Activated naive CD4-positive, alpha-beta T cell treated with anti-CD3 and anti-CD28 coated beads, Interleukin-2, amount 10 ng/mL, durations not matched to agents 7 days and 5 days (primary cell): ENCODE measurements at regions not wholly inside any gene's neighbourhood (a gene's known extent, or its start where the extent isn't known, plus 50 kb on each side); places are given as distances from the start of the nearest gene placed in this dataset.
"Not testable (repeated sequence)": the region's sequence is repeated elsewhere in the genome, so short reads cannot be mapped to it uniquely, and the experiment has no call there.

Source experiments
- CTCF ChIA-PET: fragments of 350-600 bp; sonication (Branson Sonifier 250); formaldehyde crosslinking; loops from one replicate; lab custom pipeline; 2021; ENCODE audit warnings: antibody characterized with exemption; lab: Charles Lee
- DNase-seq: peaks from one replicate; pipeline ENCODE4 v3.0.0-alpha.2; 2020
- H3K27ac Mint-ChIP-seq: one replicate; pipeline ENCODE4 v1.8.0; 2021; ENCODE audit warnings: mild to moderate bottlenecking, moderate library complexity, mixed read lengths
- H3K27me3 Mint-ChIP-seq: one replicate; pipeline ENCODE4 v1.8.0; 2021; ENCODE audit warnings: mild to moderate bottlenecking, mixed read lengths
- H3K36me3 Mint-ChIP-seq: one replicate; pipeline ENCODE4 v1.8.0; 2021; ENCODE audit warnings: mixed read lengths
- H3K4me1 Mint-ChIP-seq: one replicate; pipeline ENCODE4 v1.8.0; 2021; ENCODE audit warnings: mixed read lengths
- H3K4me3 Mint-ChIP-seq: one replicate; pipeline ENCODE4 v1.8.0; 2021; ENCODE audit warnings: mild to moderate bottlenecking, moderate library complexity, mixed read lengths
- H3K9me3 Mint-ChIP-seq: one replicate; pipeline ENCODE4 v1.8.0; 2021; ENCODE audit warnings: mixed read lengths

DNA sequence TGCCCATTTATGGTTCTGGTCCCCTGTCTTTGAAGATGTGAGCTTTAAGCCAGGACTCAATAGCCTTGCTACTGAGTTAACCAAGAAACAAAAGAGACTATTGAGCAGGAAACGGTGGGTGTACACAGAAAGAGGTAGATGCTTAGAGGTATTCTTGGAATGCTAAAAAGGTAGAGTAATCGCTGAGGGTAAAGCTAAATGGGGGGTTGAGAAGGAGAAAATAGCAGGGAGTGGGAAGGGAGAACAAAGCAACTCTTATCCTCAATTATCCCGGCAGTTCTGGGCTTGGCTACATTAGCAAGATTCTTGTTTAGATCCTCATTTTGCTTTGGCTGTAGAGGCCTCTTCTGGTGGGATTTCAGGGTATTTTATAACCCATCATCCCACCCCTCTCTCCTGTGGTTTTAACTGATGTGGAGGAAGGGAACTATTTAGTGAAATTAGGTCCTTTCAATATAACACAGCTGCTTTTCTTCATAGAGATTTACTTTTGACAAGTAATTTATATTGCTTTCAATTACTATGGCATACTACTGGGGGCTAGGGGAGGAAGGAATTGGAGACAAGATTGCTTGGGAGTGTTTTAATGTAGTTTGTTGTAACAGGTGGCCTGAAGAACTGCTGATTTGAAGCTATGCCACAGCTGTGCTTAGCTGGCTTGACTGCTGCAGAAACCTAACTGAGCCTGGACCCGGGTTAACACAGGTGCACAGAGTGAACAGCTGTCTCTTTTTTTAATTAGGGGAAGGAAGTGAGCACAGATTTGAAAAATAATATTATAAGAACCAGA is 234.3 kb upstream of the CCDC54 start:
- H3K9me3 Mint-ChIP-seq, result no peaks in the 10 kb centered on the region
- no peaks in the 10 kb centered on the region for H3K36me3 Mint-ChIP-seq
- H3K27ac Mint-ChIP-seq, result no peak overlapping the region
- CTCF ChIA-PET, result no interaction called here
- H3K4me3 Mint-ChIP-seq, result no peak overlapping the region
- no peaks in the 10 kb centered on the region for H3K27me3 Mint-ChIP-seq
- H3K4me1 Mint-ChIP-seq, result no peaks in the 10 kb centered on the region
- DNase-seq, result no peak

DNA sequence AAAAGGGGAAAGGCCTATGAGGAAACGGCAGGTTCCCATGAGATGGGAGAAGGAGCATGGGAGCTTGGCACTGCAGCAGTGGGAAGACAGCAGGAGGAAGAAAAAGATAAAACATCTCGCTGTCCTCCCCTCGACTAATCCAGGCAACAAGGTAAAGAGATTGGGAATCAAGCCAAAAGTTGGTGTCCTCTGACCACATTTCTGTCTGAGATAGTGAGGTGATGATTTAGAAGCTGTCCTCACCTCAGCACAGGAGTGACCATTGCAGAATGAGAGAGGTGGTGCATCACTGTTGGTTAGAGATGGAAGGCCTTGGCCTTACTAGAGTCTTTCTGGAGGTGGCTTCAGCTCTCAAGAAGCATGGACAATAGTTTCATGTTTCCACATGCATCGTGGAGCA is 226.6 kb upstream of the CCDC54 start:
- no peaks in the 10 kb centered on the region for H3K27me3 Mint-ChIP-seq
- CTCF ChIA-PET, result no interaction called here
- H3K4me3 Mint-ChIP-seq, result no peak overlapping the region

GRCh38 chr3:107153981-107154380 is 223.3 kb upstream of the CCDC54 start:
- no peak overlapping the region for H3K4me3 Mint-ChIP-seq
- no peaks in the 10 kb centered on the region for H3K36me3 Mint-ChIP-seq
- H3K9me3 Mint-ChIP-seq, result peaks cover 13% of the 10 kb centered on the region
- H3K27me3 Mint-ChIP-seq, result no peaks in the 10 kb centered on the region
- no peak overlapping the region for H3K27ac Mint-ChIP-seq
- CTCF ChIA-PET, result no interaction called here
- DNase-seq, result no peak
- no peaks in the 10 kb centered on the region for H3K4me1 Mint-ChIP-seq

More for the DNA sequence above, 226.6 kb upstream of the CCDC54 start:
- DNase-seq, result no peak
- Mint-ChIP-seq H3K36me3 (no peaks in the 10 kb centered on the region), H3K4me1 (no peaks in the 10 kb centered on the region), H3K9me3 (peaks cover 2% of the 10 kb centered on the region), H3K27ac (no peak overlapping the region)

DNA sequence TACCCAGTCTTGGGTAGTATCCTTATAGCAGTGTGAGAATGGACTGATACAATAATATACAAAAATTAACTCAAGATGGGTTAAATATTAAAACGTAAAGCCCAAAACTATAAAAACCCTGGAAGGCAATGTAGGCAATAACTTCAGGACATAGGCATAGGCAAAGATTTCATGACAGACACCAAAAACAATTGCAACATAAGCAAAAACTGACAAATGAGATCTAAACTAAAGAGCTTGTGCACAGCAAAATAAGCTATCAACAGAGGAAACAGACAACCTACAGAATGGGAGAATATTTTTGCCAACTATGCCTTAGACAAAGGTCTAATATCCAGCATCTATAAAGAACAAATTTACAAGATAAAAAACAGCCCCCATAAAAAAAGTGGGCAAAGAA is 204.8 kb upstream of the CCDC54 start:
- no peak overlapping the region for H3K27ac Mint-ChIP-seq
- DNase-seq, result no peak
- no peaks in the 10 kb centered on the region for H3K27me3 Mint-ChIP-seq
- no peak overlapping the region for H3K4me3 Mint-ChIP-seq
- CTCF ChIA-PET, result no interaction called here
- H3K4me1 Mint-ChIP-seq, result no peaks in the 10 kb centered on the region
- no peaks in the 10 kb centered on the region for H3K36me3 Mint-ChIP-seq
- no peaks in the 10 kb centered on the region for H3K9me3 Mint-ChIP-seq

- Mint-ChIP-seq H3K36me3 (no peaks in the 10 kb centered on the region), H3K9me3 (no peaks in the 10 kb centered on the region), H3K4me1 (no peaks in the 10 kb centered on the region), H3K27me3 (no peaks in the 10 kb centered on the region), H3K27ac (no peak overlapping the region), H3K4me3 (no peak overlapping the region)
- CTCF ChIA-PET, result no interaction called here
- DNase-seq, result no peak
Measured at GRCh38 chr3:107184375-107184774, 192.9 kb upstream of the CCDC54 start.

DNA sequence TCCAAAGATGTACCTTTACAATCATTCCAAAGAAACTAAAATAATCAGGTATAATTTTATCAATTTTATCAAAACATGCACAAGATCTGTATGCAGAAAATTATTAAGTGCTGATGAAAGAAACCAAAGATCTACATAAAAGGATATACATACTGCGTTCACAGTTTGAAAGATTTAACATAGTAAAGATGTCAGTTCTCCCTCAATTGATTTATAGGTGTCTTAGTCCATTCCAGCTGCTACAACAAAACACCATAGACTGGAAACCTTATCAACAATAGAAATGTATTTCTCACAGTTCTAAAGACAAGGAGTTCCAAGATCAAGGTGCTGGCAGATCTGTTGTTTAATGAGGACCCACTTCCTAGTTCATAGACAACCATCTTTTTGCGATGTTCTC is 189.0 kb upstream of the CCDC54 start:
- Mint-ChIP-seq H3K4me1 (no peaks in the 10 kb centered on the region), H3K27ac (no peak overlapping the region), H3K27me3 (no peaks in the 10 kb centered on the region), H3K9me3 (no peaks in the 10 kb centered on the region), H3K36me3 (no peaks in the 10 kb centered on the region), H3K4me3 (no peak overlapping the region)
- CTCF ChIA-PET, result no interaction called here
- no peak for DNase-seq

GRCh38 chr3:107189158-107189791 is 188.0 kb upstream of the CCDC54 start:
- Mint-ChIP-seq H3K4me1 (no peaks in the 10 kb centered on the region), H3K27me3 (no peaks in the 10 kb centered on the region), H3K27ac (no peak overlapping the region), H3K9me3 (no peaks in the 10 kb centered on the region), H3K4me3 (no peak overlapping the region), H3K36me3 (no peaks in the 10 kb centered on the region)
- DNase-seq, result no peak
- CTCF ChIA-PET, result interaction anchor here (0.7 kb wide), 1 partner anchor 791 kb away, joined by 3 read pairs; no protein-coding TSS in a partner anchor

DNA sequence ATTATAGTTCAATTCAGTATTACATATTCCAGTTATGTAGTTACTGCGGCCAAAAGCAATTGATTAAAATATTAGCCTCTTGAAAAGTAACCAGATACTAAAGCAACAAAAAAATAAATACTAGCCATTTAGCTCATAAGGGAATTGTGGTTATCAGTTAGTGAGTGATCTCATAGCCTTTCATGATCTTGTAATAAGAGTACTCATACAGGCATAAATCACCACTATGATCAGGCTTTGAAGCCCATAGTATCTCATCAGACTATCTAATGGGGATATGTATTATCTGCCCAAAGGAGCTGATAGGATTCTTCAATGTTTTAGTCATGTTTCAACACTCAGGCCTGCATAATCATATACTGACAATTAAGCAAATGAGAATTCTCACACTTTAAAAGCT is 184.1 kb upstream of the CCDC54 start:
- CTCF ChIA-PET, result no interaction called here
- H3K4me1 Mint-ChIP-seq, result no peaks in the 10 kb centered on the region
- H3K36me3 Mint-ChIP-seq, result no peaks in the 10 kb centered on the region
- H3K27me3 Mint-ChIP-seq, result no peaks in the 10 kb centered on the region
- H3K4me3 Mint-ChIP-seq, result no peak overlapping the region
- H3K9me3 Mint-ChIP-seq, result no peaks in the 10 kb centered on the region
- no peak overlapping the region for H3K27ac Mint-ChIP-seq
- DNase-seq, result no peak

DNA sequence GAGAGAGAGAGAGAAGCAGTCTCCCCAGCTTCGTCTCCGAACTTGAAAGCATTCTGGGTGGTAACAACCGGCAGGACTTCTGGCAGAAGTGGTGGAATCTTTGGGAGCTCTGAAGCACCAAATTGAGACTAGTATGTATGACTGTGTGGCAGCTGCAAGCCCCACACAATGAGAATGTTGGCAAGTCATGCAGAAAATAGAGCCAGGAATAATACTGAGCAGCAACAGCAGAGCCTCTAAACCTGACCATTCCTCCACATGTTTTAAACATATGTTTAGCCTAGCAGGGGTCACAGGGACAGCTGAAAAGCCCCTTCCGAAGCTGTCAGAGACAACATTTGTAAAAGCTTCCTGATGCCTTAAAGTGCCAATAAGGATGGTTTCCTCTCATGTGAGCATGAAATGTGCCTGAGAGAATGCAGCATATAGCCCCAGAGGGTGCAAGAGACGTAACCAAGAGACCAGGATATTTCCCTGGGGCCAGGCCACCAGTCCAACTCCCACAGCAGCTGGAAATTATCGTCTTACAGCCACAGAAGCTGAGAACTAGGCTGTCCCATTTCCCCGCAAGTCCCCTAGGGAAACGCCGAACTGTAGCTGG is 178.6 kb upstream of the CCDC54 start:
- CTCF ChIA-PET, result no interaction called here
- no peak for DNase-seq
- H3K4me3 Mint-ChIP-seq, result no peak overlapping the region
- no peak overlapping the region for H3K27ac Mint-ChIP-seq
- no peaks in the 10 kb centered on the region for H3K9me3 Mint-ChIP-seq
- H3K36me3 Mint-ChIP-seq, result no peaks in the 10 kb centered on the region
- H3K4me1 Mint-ChIP-seq, result no peaks in the 10 kb centered on the region
- H3K27me3 Mint-ChIP-seq, result peaks cover 4% of the 10 kb centered on the region

DNA sequence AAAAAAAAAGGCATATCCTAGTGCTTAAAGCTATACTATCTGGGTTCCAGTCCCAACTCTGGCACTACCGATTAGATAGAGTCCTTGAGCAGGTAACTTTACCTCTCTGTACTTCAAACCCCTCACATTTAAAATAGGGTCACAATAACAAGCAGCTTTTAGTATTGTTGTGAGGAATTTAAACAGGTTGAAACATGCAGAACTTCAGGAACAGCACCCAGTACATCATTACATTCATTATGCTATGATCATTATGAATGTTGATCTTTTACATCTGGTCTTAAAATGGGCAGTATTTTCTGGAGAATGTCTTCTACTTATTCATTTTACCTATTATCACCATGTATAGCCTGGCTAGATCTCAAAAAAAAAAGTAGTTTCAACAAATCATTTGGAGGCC is 176.1 kb upstream of the CCDC54 start:
- Mint-ChIP-seq H3K27ac (no peak overlapping the region), H3K27me3 (peaks cover 4% of the 10 kb centered on the region), H3K4me3 (no peak overlapping the region), H3K4me1 (no peaks in the 10 kb centered on the region), H3K9me3 (no peaks in the 10 kb centered on the region), H3K36me3 (no peaks in the 10 kb centered on the region)
- no peak for DNase-seq
- CTCF ChIA-PET, result interaction anchor here (0.6 kb wide), 1 partner anchor 71 kb away, joined by 3 read pairs; no protein-coding TSS in a partner anchor

DNA sequence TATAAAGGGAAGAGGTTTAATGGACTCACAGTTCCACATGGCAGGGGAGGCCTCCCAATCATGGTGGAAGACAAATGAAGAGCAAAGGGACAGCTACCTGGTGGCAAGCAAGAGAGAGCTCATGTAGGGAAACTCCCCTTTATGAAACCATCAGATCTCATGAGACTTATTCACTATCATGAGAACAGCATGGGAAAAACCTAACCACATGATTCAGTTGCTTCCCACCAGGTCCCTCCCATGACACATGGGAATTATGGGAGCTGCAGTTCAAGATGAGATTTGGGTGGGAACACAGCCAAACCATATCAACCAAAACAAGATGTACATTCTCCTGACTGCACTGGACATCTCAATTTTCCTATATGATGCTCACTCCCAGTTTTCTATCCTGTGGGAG is 174.4 kb upstream of the CCDC54 start:
- H3K9me3 Mint-ChIP-seq, H3K4me1 Mint-ChIP-seq, DNase-seq, H3K4me3 Mint-ChIP-seq, H3K36me3 Mint-ChIP-seq, H3K27ac Mint-ChIP-seq, H3K27me3 Mint-ChIP-seq, CTCF ChIA-PET: not testable (repeated sequence)

DNA sequence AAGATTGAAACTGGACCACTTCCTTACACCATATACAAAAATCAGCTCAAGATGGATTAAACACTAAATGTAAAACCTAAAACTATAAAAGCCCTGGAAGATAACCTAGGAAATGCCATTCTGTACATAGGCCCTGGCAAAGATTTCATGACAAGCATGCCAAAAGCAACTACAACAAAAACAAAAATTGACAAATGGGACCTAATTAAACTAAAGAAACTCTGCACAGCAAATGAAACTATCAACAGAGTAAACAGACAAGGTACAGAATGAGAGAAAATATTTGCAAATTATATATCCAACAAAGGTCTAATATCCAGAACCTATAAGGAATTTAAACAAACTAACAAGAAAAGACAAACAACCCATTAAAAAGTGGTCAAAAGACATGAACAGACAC is 173.1 kb upstream of the CCDC54 start:
- CTCF ChIA-PET, result no interaction called here
- no peaks in the 10 kb centered on the region for H3K4me1 Mint-ChIP-seq
- no peaks in the 10 kb centered on the region for H3K9me3 Mint-ChIP-seq
- no peaks in the 10 kb centered on the region for H3K36me3 Mint-ChIP-seq
- peaks cover 4% of the 10 kb centered on the region for H3K27me3 Mint-ChIP-seq
- no peak overlapping the region for H3K27ac Mint-ChIP-seq
- no peak overlapping the region for H3K4me3 Mint-ChIP-seq
- no peak for DNase-seq

DNA sequence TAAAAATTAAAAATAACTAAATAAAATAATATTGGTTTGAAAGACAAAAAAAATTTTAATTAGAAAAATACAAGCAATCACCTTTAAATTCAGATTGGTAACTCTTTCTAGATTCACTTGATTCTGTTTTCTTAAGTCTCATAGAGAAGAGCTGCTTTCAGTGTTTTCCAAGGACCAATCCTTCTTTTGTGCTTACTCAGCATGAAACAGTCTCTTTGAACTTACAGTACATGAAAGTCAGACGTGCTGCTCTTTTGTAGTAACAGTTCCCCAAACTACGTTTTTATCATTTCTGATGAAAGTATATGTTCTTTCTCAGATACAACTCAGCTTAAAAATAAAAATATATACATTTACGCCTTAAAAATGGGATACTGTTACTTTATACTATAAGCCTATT is 171.9 kb upstream of the CCDC54 start:
- CTCF ChIA-PET, result no interaction called here
- Mint-ChIP-seq H3K36me3 (no peaks in the 10 kb centered on the region), H3K9me3 (no peaks in the 10 kb centered on the region), H3K4me3 (no peak overlapping the region), H3K27ac (no peak overlapping the region), H3K4me1 (no peaks in the 10 kb centered on the region), H3K27me3 (peaks cover 4% of the 10 kb centered on the region)
- DNase-seq, result no peak

- DNase-seq, result no peak
- Mint-ChIP-seq H3K9me3 (no peaks in the 10 kb centered on the region), H3K27me3 (peaks cover 4% of the 10 kb centered on the region), H3K4me1 (no peaks in the 10 kb centered on the region), H3K36me3 (no peaks in the 10 kb centered on the region), H3K4me3 (no peak overlapping the region), H3K27ac (no peak overlapping the region)
- CTCF ChIA-PET, result interaction anchor here (1.0 to 1.5 kb wide), 2 partner anchors 16 to 29 kb away, joined by 3 read pairs; no protein-coding TSS in a partner anchor
Measured at GRCh38 chr3:107206141-107206540, 171.1 kb upstream of the CCDC54 start.

- H3K9me3 Mint-ChIP-seq, result no peaks in the 10 kb centered on the region
- peaks cover 4% of the 10 kb centered on the region for H3K27me3 Mint-ChIP-seq
- CTCF ChIA-PET, result interaction anchor here (1.5 kb wide), 1 partner anchor 29 kb away, joined by 3 read pairs; no protein-coding TSS in a partner anchor
- no peaks in the 10 kb centered on the region for H3K36me3 Mint-ChIP-seq
- DNase-seq, result no peak
- H3K27ac Mint-ChIP-seq, result no peak overlapping the region
- H3K4me3 Mint-ChIP-seq, result no peak overlapping the region
- no peaks in the 10 kb centered on the region for H3K4me1 Mint-ChIP-seq
Measured at GRCh38 chr3:107206945-107207344, 170.3 kb upstream of the CCDC54 start.
